Activated CD8-positive, alpha-beta T cell treated with anti-CD3 and anti-CD28 coated beads, Interleukin-2, amount 10 ng/mL, durations not matched to agents 7 days and 5 days (primary cell): ENCODE measurements at regions not wholly inside any gene's neighbourhood (a gene's known extent, or its start where the extent isn't known, plus 50 kb on each side); places are given as distances from the start of the nearest gene placed in this dataset.

ENCODE experiments used
- ATAC-seq: fragments of 150-1000 bp; cut with Tn5 transposase; one replicate; pipeline ENCODE4 v1.10.0; 2021; ENCODE audit warnings: moderate library complexity
- CTCF ChIA-PET: fragments of 350-600 bp; sonication (Branson Sonifier 250); formaldehyde crosslinking; loops from one replicate; lab custom pipeline; 2021; ENCODE audit warnings: antibody characterized with exemption; lab: Charles Lee
- POLR2A ChIA-PET: fragments of 350-600 bp; sonication (Branson Sonifier 250); formaldehyde crosslinking; loops from one replicate; lab custom pipeline; 2021; ENCODE audit warnings: antibody characterized with exemption; lab: Charles Lee
- DNase-seq: peaks from one replicate; pipeline ENCODE4 v3.0.0-alpha.2; 2020
- H3K27ac Mint-ChIP-seq: one replicate; pipeline ENCODE4 v1.8.0; 2021; ENCODE audit warnings: mild to moderate bottlenecking, mixed read lengths
- H3K27me3 Mint-ChIP-seq: one replicate; pipeline ENCODE4 v1.8.0; 2021; ENCODE audit warnings: low read depth, mixed read lengths
- H3K36me3 Mint-ChIP-seq: one replicate; pipeline ENCODE4 v1.8.0; 2021; ENCODE audit warnings: low read depth, mixed read lengths
- H3K4me1 Mint-ChIP-seq: one replicate; pipeline ENCODE4 v1.8.0; 2021; ENCODE audit warnings: low read depth, mixed read lengths
- H3K4me3 Mint-ChIP-seq: one replicate; pipeline ENCODE4 v1.8.0; 2021; ENCODE audit warnings: mild to moderate bottlenecking, mixed read lengths
- H3K9me3 Mint-ChIP-seq: one replicate; pipeline ENCODE4 v1.8.0; 2022; ENCODE audit warnings: mixed read lengths; ENCODE audit not compliant: insufficient read depth

GRCh38 chr9:14372437-14373335, 58.7 kb upstream of the NFIB start:
- DNase-seq = no peak
- no peaks in the 10 kb centered on the region for H3K36me3 Mint-ChIP-seq
- ATAC-seq = no peak
- no peak overlapping the region for H3K4me3 Mint-ChIP-seq
- no peaks in the 10 kb centered on the region for H3K4me1 Mint-ChIP-seq
- POLR2A ChIA-PET = no interaction called here
- no peak overlapping the region for H3K27ac Mint-ChIP-seq
- H3K27me3 Mint-ChIP-seq = no peaks in the 10 kb centered on the region
- no peaks in the 10 kb centered on the region for H3K9me3 Mint-ChIP-seq
- CTCF ChIA-PET = interaction anchor here (1.3 kb wide), 1 partner anchor 10 kb away, joined by 3 read pairs; no protein-coding TSS in a partner anchor

- no peak for ATAC-seq
- Mint-ChIP-seq H3K9me3 (no peaks in the 10 kb centered on the region), H3K27ac (no peak overlapping the region), H3K4me3 (no peak overlapping the region), H3K27me3 (peaks cover 2% of the 10 kb centered on the region), H3K36me3 (no peaks in the 10 kb centered on the region), H3K4me1 (no peaks in the 10 kb centered on the region)
- POLR2A ChIA-PET = no interaction called here
- DNase-seq = no peak
- CTCF ChIA-PET = interaction anchor here (1.6 kb wide), 1 partner anchor 15 kb away, joined by 3 read pairs; no protein-coding TSS in a partner anchor
Measured at GRCh38 chr9:14369011-14369410, 55.1 kb upstream of the NFIB start.

GRCh38 chr9:14366076-14366475, 52.1 kb upstream of the NFIB start:
- ATAC-seq = no peak
- no peak overlapping the region for H3K27ac Mint-ChIP-seq

GRCh38 chr9:14365670-14366069, 51.7 kb upstream of the NFIB start:
- Mint-ChIP-seq H3K4me1 (no peaks in the 10 kb centered on the region), H3K4me3 (no peak overlapping the region), H3K27ac (no peak overlapping the region), H3K9me3 (no peaks in the 10 kb centered on the region), H3K27me3 (peaks cover 2% of the 10 kb centered on the region), H3K36me3 (no peaks in the 10 kb centered on the region)
- POLR2A ChIA-PET = no interaction called here
- no peak for ATAC-seq
- CTCF ChIA-PET = no interaction called here
- no peak for DNase-seq

More at GRCh38 chr9:14366076-14366475, 52.1 kb upstream of the NFIB start:
- no peak overlapping the region for H3K4me3 Mint-ChIP-seq
- no peaks in the 10 kb centered on the region for H3K4me1 Mint-ChIP-seq
- ChIA-PET POLR2A (no interaction called here), CTCF (no interaction called here)
- DNase-seq = no peak
- H3K36me3 Mint-ChIP-seq = no peaks in the 10 kb centered on the region
- H3K9me3 Mint-ChIP-seq = no peaks in the 10 kb centered on the region
- peaks cover 2% of the 10 kb centered on the region for H3K27me3 Mint-ChIP-seq
